Stimulated activated CD4-positive, alpha-beta T cell treated with anti-CD3 and anti-CD28 coated beads, Interleukin-12 subunit alpha, Interleukin-12 subunit beta, amount 100 ng/mL, for 24 hours (primary cell): ENCODE measurements at regions not wholly inside any gene's neighbourhood (a gene's known extent, or its start where the extent isn't known, plus 50 kb on each side); places are given as distances from the start of the nearest gene placed in this dataset.
"Not testable (repeated sequence)": the region's sequence is repeated elsewhere in the genome, so short reads cannot be mapped to it uniquely, and the experiment has no call there.

ENCODE experiments used
- DNase-seq, 2 experiments: peaks; one replicate each; pipeline ENCODE4 v3.0.0-alpha.2; 2020; ENCODE audit warnings: low read depth in 2 of 2

- no peak for DNase-seq
Measured at GRCh38 chr5:115469904-115470516, 74.6 kb downstream of the FEM1C start.

GRCh38 chr5:115467628-115468027, 76.9 kb downstream of the FEM1C start:
- no peak for DNase-seq

DNA sequence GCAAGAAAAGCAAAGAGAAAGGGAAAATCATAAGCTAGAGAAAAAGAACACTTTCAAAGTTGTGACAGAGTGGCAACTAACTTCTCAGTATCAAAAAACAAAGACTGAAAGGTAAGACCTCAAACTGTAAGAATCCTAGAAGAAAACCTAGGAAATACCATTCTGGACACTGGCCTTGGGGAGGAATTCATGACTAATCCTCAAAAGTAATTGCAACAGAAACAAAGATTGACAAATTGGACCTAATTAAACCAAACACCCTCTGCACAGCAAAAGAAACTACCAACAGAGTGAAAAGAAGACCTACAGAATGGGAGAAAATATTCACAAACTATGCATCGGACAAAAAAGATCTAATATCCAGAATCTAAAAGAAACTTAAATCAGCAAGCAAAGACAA, 79.1 kb downstream of the FEM1C start:
- no peak for DNase-seq

GRCh38 chr5:115463983-115464382, 80.6 kb downstream of the FEM1C start:
- no peak for DNase-seq

DNA sequence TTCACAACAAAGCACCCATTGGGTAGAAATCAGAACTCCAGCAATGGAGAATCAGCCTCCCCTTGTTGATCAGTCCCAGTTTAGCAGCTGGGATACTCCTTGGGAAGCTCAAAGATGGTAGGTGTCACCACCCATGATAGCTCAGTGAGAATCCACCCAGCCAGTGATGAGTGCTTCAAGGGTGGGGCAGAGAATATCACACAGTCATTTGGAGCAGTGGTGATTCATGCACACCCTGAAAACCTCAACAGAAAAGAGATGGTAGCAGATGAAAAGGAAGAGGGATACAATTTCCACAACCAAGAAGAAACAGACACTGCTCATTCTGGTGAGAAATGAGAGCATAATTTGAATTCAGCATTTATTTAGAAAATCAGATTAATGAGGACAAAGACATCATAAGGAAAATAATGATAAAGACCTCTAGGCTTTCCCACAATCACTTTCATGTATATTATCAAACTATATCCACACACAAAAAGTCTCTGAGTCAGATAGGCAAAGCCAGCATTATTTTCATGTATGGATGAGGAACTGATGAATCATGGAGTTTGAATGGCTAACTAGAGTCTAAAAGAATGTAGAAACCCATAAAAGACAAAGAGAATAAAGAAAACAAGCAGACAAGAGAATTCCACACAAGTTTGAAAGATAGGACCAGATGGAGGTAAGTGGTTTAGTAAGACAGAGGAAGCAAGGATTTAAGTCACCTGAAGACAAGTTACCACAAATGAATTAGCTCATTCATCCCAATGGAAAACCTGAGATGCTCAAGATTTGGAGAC, 82.9 kb downstream of the FEM1C start:
- DNase-seq = peak in 1 of 2 experiments; percentile 19

- no peak for DNase-seq
Measured at GRCh38 chr5:115461093-115461492, 83.5 kb downstream of the FEM1C start.

- no peak for DNase-seq
Measured at GRCh38 chr5:115460472-115460871, 84.1 kb downstream of the FEM1C start.

DNA sequence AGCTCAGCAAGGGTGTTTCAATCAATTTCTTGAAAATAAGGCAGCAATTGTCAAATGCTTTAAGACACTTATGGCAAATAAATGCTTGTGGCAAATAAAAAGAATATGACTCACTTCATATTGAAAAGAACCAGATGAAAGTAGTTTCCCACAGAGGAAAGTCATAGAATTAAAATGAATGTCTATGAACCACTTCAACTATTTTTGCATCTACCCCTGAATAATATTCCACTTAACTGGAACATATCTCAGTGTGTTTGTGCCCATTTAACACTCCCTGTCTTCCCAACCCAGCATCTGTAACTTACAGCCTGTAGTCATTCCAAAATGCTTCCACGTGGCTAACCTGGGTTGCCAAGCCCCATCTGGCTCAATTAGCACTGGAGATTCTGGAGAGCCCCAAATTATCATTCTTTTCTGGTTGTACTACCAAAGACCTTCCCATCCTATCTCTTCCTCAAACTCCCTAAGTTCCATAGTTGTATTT, 84.7 kb downstream of the FEM1C start:
- no peak for DNase-seq

- no peak for DNase-seq
Measured at GRCh38 chr5:115458416-115458815, 86.2 kb downstream of the FEM1C start.

- DNase-seq = no peak
Measured at GRCh38 chr5:115458003-115458409, 86.6 kb downstream of the FEM1C start.

GRCh38 chr5:115457571-115457970, 87.0 kb downstream of the FEM1C start:
- no peak for DNase-seq

DNA sequence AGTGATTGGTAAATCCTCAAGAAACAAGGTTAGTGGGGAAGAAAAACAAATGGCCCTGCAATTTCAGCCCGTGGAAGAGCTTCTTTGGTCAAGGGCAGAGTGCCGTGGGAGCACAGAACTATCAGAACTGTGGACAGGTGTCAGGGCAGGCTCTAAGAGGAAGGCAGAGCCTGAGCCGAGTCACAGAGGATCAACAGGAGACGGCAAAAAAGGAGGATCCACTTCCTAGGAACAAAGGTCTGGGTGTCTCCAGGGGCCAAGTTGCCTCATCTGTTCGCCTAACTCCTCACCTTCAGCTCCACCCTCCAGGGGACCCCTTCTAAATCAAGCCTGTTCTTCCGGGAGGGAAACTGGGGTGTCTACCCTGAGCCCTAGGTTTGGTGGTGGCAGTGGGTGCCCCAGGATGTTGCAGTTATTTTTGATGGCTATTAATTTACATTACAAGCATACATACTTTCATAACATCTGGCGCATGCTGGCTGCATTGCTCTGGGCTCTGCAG, 88.0 kb downstream of the FEM1C start:
- DNase-seq = no peak

DNA sequence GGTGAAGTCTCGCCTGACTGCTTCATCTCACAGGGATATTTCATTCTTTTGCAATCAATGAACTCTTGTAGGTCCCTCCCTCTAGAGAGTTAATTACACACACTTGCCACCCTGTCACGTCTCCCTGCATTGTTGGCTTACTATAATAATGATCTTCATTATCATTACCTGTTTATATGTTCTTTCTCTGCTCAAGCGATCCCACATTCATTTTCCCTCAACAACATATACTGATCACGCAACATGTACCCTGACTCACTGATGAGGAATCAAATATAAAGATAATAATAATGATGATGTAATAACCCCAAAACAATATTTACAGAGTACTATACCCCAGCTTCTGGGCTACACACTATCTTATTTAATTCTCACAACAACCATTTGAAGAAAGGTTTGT, 88.5 kb downstream of the FEM1C start:
- no peak for DNase-seq

DNA sequence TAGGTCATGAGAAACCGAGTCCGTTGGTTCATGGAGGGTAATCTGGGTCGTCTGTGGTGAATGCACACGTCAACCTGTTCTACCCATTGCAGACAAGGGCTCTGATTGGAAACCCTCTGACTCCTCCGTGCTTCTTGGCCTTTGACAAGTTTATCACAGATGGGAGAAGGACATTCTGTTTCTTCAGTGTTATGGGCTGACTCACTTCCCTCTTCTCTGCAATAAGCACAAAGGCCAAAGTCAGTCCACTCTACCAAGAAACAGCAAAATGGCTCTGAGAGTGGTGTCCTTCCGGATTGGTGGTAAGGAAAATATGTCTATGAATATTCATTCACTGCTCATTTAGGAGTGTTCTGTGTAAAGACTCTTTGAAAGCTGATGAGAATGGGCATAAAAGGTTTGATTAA, 89.3 kb downstream of the FEM1C start:
- no peak for DNase-seq

DNA sequence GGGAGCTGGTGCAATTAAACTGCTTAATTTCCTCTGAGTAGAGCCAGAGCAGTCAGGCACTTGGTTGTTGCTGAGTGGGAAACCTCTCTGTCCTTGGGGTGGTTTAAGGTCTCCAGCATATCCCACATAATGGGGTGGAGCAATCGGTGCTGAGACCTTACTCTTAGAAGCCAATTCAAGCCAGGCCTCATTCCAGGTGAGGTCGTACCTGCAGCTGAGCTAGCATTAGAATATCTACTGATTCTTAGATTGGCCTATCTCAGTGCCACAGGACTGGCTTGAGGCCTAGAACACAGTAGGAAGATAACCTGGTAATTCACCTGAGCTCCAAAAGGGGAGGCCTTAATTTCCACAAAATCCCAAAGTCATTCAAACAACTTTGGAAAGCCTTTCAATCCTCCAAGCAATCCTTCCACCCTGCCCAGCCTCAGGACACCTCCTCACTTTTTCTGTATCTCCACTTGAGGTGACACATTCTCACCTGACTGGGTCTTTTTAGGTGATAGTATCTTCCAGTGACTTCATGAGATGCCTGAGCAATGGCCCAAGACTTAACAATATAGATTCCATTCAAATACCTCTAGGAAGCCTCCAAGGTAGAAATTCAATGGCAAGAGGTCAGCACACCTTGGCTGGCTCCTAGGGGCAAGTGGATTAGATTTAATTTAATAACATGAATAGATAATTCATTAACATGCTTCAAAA, 91.0 kb downstream of the FEM1C start:
- no peak for DNase-seq

DNA sequence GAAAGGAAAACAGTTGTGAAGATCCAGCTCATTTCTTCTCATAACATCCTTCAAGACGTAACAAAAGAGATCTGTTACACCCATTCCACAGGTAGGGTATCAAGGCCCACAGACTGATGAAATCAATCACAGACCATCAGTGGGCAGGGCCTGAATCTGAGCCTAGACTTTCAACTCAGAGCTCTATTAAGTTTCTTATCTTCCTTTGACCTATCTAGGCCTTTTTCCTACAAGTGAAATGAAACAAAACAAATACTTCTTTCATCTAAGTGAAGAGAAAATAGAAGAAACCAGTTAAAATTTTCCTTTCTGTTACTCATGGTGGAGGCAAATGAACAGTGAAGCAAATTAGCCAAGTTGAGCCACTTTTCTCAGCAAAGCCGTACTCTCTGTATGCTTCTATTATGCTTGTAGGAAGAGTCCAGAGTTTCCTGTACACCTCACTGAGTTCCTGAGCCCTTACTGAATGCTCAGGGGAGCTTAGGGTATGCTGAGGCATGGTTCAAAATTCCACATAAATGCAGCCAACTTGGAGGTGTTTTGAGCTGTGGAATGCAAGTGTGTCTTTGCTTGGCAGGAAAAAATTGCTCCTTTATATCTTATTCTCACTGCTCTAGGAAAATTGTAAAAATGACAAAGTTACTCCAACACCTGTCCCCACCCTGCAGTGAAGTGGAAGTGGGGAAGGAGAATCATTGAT, 91.9 kb downstream of the FEM1C start:
- DNase-seq = no peak

DNA sequence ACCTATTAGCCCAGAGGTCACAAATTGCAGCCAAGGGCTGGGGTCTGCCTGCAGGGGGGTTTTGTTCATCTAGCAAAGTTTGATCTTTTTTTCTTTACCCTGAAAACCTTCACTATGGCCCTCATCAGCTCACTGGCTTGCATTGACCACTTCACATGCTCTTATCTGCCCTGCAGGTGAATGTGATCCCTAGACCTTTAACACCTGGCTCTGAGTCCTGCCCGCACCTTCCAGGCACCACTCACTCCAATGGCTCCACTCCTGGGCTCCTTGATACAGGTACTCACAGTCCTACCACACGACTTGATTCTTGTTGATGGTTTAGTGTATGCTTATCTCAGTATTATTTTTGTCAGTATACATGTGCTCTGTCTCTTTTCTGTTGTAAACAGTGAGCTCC, 92.5 kb downstream of the FEM1C start:
- no peak for DNase-seq

DNA sequence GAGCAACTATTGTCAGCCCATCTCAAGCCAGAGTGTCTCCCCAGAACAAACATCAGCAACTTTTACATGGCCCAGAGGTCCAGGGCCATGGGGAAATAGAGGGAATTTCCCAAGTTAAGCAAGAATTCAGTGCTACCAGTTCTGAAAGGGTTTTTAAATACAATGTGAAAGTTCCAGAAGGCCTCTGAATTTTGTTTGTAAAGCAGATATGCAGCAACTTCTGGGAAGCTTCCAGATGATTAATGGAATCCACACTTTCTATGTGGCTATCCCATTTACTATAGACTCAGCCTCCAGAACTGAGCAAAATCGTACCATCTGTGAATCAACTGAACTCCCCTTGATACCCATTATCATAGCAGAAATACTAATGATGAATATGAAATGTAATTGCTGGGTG, 93.8 kb downstream of the FEM1C start:
- DNase-seq = no peak

- DNase-seq = not testable (repeated sequence)
Measured at GRCh38 chr5:115448630-115449029, 95.9 kb downstream of the FEM1C start.

- no peak for DNase-seq
Measured at GRCh38 chr5:115440782-115441451, 103.7 kb downstream of the FEM1C start.

- no peak for DNase-seq
Measured at GRCh38 chr5:115439639-115440038, 104.9 kb downstream of the FEM1C start.
